HG02763 (cell line): ENCODE measurements at regions not wholly inside any gene's neighbourhood (a gene's known extent, or its start where the extent isn't known, plus 50 kb on each side); places are given as distances from the start of the nearest gene placed in this dataset.
"Not testable (repeated sequence)": the region's sequence is repeated elsewhere in the genome, so short reads cannot be mapped to it uniquely, and the experiment has no call there.

Experiments
- ATAC-seq: cut with Tn5 transposase; IDR thresholded peaks from one replicate; pipeline ENCODE4 v1.9.1; 2021; ENCODE audit warnings: mild to moderate bottlenecking, moderate library complexity; ENCODE audit not compliant: unreplicated experiment

- ATAC-seq = no peak
Measured at GRCh38 chr4:179719766-179720450, 2277.7 kb upstream of the AGA start.

DNA sequence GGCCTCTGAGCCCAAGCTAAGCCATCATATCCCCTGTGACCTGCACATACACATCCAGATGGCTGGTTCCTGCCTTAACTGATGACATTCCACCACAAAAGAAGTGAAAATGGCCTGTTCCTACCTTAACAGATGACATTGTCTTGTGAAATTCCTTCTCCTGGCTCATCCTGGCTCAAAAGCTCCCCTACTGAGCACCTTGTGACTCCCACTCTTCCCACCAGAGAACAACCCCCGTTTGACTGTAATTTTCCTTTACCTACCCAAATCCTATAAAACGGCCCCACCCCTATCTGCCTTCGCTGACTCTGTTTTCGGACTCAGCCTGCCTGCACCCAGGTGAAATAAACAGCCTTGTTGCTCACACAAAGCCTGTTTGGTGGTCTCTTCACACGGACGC lies 2284.3 kb upstream of the AGA start:
- ATAC-seq = not testable (repeated sequence)

DNA sequence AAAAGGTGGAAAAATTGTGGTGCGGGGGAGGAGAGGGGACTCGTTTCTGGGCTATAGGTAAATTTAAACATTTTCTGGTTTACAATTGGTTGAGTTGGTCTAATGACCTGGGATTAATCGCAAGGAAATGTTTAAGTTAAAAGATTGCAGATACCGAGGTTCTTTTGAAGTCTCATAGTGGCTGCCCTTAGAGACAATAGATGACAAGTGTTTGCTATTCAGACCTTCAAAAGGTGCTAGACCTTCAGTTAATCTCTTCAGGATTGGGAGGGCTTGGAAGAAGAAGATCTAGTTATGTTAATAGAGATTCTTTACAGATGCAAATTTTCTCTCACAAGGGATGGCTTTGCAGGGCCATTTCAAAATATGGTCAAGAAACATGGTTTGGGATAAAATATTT lies 2286.1 kb upstream of the AGA start:
- no peak for ATAC-seq

DNA sequence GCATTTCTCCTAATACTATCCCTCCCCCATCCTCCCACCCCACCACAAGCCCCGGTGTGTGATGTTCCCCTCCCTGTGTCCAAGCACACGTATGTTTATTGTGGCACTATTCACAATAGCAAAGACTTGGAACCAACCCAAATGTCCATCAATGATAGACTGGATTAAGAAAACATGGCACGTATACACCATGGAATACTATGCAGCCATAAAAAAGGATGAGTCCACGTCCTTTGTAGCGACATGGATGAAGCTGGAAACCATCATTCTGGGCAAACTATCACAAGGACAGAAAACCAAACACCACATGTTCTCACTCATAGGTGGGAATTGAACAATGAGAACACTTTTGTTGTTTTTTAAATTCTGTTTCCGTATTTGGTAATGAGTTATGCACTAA lies 2294.6 kb upstream of the AGA start:
- ATAC-seq = not testable (repeated sequence)

DNA sequence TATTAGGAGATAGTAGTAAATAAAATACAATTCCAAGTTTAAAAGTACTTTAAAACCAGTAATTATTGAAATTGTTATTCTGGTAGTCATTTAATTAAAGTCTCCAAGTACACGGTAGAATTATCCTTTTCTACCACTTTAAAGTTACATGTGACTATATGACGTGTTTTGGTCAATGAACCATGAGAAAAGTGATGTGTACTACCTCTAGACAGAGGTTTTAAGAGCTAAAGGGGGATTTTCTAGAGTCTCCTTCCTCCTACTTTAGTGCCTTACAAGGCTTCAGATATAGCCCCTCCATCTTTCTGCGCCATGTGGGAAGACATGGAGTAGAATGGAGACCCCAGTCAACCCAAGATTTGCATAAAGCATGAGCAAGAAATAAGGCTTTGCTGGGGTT lies 2296.6 kb upstream of the AGA start:
- ATAC-seq = no peak

GRCh38 chr4:179747218-179747910 lies 2305.1 kb upstream of the AGA start:
- no peak for ATAC-seq

- no peak for ATAC-seq
Measured at GRCh38 chr4:179748837-179749236, 2306.6 kb upstream of the AGA start.

GRCh38 chr4:179750374-179750773 lies 2308.1 kb upstream of the AGA start:
- ATAC-seq = no peak

DNA sequence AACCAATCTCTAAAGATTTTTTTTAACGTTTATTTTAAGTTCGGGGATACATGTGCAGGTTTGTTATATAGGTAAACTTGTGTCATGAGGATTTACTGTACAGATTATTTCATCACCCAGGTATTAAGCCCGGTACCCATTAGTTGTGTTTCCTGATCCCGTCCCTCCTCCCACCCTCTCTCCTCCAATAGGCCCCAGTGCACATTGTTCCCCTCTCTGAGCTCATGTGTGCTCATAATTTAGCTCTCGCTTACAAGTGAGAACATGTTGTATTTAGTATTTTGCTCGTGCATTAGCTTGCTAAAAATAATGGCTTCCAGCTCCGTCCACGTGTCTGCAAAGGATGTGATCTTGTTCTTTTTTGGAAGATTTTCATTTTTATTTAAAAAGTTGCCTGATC lies 2309.4 kb upstream of the AGA start:
- ATAC-seq = no peak

GRCh38 chr4:179755322-179755721 lies 2313.1 kb upstream of the AGA start:
- no peak for ATAC-seq

- no peak for ATAC-seq
Measured at GRCh38 chr4:179757641-179758040, 2315.4 kb upstream of the AGA start.

GRCh38 chr4:179762840-179763239 lies 2320.6 kb upstream of the AGA start:
- no peak for ATAC-seq

GRCh38 chr4:179766938-179767337 lies 2324.7 kb upstream of the AGA start:
- no peak for ATAC-seq

DNA sequence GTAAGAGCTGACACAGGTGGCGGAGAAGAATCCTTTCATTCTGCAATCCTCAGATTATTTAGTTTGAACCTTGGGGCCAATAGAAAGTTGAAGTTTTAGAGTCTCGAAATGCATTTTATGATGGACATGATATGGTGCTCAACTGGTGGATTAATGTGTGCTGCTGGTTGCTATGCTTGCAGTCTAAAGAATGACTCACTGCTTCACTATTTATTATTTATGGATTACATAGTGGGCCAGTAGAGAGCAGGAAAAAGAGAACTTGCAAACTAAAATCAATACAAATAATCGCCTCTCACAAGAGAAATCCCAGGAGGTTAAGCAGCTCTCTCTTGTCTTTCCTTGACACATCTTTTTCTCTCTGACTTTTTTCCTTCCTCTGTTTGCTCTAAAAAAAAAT lies 2326.8 kb upstream of the AGA start:
- ATAC-seq = no peak

DNA sequence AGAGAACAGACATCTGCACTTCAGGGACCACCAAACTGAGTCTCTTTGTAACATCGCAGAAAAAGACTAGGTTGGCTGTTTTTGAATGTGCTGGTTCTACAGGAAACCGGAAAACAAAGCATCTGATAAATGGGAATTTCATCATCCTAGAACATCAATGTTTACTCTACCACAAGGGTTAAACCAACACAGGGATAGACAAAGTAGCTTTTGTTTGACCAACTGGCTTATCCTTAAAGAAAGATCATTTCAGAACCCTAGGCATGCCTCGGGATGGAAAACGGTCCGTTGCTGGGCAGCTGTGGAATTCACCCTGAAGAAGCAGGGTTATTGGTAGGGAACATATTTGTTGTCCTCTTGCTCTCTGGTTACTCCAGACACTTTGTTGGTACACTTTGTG lies 2355.5 kb upstream of the AGA start:
- ATAC-seq = no peak

DNA sequence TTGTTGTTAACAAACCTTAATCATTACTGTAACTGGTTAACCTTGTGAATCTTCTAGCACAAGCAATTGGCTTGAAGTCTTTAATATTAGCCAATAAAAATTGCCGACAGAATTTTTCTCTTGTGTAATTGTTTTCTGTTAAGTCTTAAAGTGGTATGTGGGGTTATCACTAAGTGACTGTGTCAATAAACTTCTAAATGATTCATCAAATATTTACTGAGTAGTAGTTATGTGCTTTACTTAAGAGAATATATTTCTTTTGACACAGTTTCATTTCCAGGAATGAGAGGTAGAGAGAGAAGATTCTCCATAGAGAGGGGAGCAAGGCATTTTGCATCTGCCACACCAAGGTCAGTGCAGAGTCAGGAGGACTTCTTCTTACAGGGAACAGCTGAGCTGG lies 2361.6 kb upstream of the AGA start:
- ATAC-seq = no peak

DNA sequence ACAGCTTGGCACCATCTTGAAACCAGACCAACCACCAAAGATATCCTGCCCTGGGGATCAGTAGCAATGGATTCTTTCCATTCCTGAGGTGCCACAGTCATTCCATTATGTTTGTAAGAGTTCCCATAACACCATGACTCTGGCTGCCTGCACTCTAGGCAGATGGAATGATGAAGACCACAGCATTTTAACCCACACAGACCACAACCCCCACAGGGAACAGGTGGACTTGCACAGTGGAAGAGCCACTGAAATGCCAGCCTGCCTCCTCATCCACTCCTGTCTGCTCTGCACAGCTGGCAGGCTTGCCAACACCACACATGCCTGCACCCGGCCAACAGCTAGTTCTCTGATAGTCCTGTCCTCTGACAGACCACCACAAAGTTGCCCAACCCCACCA lies 2362.2 kb upstream of the AGA start:
- no peak for ATAC-seq

DNA sequence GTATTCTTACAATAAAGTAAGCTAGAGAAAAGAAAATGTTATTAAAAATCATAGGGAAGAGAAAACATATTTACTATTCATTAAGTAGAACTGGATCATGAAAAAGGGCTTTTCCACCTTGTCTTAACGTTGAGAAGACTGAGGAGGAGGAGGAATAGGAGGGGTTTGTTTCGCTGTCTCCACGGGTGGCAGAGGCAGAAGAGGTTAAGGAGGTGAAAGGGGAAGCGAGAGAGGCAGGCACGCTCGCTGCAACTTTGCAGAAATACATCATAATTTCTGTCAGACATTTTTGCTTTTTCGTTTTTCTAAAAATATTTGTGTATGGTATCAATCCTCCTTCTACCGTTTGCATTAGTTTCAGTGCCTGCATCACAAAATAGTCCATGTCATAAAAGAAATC lies 2375.1 kb upstream of the AGA start:
- ATAC-seq = no peak

DNA sequence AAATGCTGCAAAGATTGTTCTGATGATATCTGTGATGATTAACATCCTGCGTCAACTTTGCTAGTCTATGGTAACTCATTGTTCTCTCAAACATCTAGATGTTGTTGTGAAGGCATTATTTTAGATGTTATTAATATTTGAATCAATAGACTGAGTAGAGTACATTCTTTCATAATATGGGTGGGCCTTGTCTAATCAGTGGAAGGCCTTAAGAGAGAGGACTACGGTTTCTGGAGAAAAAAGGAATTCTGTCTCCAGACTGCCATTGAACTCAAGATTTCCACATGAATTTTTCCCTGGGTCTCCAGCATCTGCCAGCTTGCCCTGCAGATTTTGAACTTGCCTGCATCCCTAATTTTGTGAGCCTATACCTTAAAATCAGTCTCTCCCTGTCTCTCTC lies 2381.1 kb upstream of the AGA start:
- no peak for ATAC-seq

DNA sequence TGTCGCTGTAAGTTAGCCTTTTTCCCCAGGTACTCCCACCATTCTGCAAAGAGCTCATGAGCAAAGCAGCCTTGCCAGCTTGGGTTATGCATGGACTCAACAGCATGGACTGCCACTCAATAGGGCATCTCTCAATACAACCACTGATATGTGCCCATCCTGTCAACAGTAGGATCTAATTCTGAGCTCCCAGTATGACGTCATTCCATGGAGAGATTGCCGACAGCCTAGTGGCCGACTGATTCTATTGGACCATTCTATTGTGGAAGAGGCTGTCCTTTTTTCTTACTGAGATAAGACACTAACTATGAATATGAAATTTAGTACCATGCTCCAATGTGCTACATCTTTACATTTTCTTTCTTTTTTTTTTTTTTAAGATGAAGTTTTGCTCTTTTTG lies 2389.0 kb upstream of the AGA start:
- ATAC-seq = no peak

- ATAC-seq = no peak
Measured at GRCh38 chr4:179836179-179837075, 2394.2 kb upstream of the AGA start.

GRCh38 chr4:179843370-179843769 lies 2399.8 kb upstream of the TENM3 start:
- no peak for ATAC-seq
